GM12873 (cell line): ENCODE measurements at regions not wholly inside any gene's neighbourhood (a gene's known extent, or its start where the extent isn't known, plus 50 kb on each side); places are given as distances from the start of the nearest gene placed in this dataset.

Experiments used
- CTCF ChIP-seq: IDR thresholded peaks from 2 replicates; pipeline ENCODE4 v1.5.1; 2012; ENCODE audit warnings: low read depth, mild to moderate bottlenecking, moderate library complexity, low read length, control low read depth; ENCODE audit not compliant: insufficient read depth; ENCODE audit errors: missing control alignments

GRCh38 chr4:141417387-141417786, 196.7 kb downstream of the ZNF330 start:
- no peak for TF ChIP-seq CTCF

GRCh38 chr4:141425124-141425523, 204.4 kb downstream of the ZNF330 start:
- no peak for TF ChIP-seq CTCF

- no peak for TF ChIP-seq CTCF
Measured at GRCh38 chr4:141427726-141428296, 207.1 kb downstream of the ZNF330 start.

- TF ChIP-seq CTCF, result no peak
Measured at GRCh38 chr4:141429933-141430332, 206.4 kb upstream of the IL15 start.

- no peak for TF ChIP-seq CTCF
Measured at GRCh38 chr4:141430686-141431085, 205.7 kb upstream of the IL15 start.

GRCh38 chr4:141432000-141432712, 204.2 kb upstream of the IL15 start:
- no peak for TF ChIP-seq CTCF

GRCh38 chr4:141435446-141436225, 200.7 kb upstream of the IL15 start:
- no peak for TF ChIP-seq CTCF
